SK-N-SH treated with all-trans-retinoic acid at 6 μM for 48 hours (cell line): ENCODE measurements at regions not wholly inside any gene's neighbourhood (a gene's known extent, or its start where the extent isn't known, plus 50 kb on each side); places are given as distances from the start of the nearest gene placed in this dataset.
"Not testable (repeated sequence)": the region's sequence is repeated elsewhere in the genome, so short reads cannot be mapped to it uniquely, and the experiment has no call there.

ENCODE experiments used
- CREB5 ChIP-seq: fragments of 250-450 bp; sonication (Bioruptor Pico); IDR thresholded peaks from 2 replicates; pipeline ENCODE4 v1.5.1; 2020; ENCODE audit warnings: low read depth, mild to moderate bottlenecking, moderate library complexity
- PATZ1 ChIP-seq: fragments of 250-450 bp; sonication (Bioruptor Pico); IDR thresholded peaks from 2 replicates; pipeline ENCODE4 v1.8.0; 2020; ENCODE audit warnings: mild to moderate bottlenecking, moderate library complexity, borderline replicate concordance
- PPARA ChIP-seq: fragments of 250-450 bp; sonication (Bioruptor Pico); IDR thresholded peaks from 2 replicates; pipeline ENCODE4 v1.5.0; 2020; ENCODE audit warnings: mild to moderate bottlenecking, borderline replicate concordance
- TSHZ2 ChIP-seq: fragments of 250-450 bp; sonication (Bioruptor Pico); IDR thresholded peaks from 2 replicates; pipeline ENCODE4 v1.5.0; 2020; ENCODE audit warnings: mild to moderate bottlenecking, moderate library complexity

DNA sequence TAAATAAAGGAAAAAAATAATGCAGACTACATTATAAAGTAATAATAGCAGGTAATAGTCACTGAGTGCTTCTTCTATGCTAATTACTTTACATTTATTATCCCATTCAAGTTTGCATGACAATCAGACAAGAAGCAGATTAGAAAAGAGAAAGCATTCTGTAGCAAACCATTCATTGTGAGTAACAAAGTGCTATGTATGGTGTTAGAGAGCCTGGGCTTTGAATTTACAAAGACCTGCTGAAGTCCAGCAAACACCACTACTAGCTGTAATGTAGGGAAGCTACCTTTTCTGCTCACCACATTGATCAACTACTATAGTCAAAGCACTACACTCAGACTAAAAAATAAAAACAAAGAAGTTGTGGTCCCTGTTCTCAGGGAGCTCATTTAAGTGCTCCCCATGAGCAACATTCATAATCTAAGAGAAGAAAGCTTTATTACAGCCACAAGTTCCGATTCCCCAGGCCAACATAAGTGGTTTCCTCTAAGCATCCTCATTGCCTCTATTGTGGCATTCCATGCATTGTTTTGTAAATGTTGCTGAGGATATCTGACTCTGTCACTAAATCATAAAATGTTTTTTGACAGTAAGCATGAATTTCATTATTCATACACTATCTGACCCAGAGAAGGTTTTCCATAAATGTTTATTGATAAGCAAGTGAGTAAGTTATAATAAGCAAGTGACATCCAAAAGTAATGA, 108.5 kb downstream of the FOXD4L6 start:
- TF ChIP-seq TSHZ2; PPARA (CRISPR knock-in tag); PATZ1 (CRISPR knock-in tag); CREB5 (CRISPR knock-in tag): not testable (repeated sequence)
